HEK293 (cell line): ENCODE measurements at regions not wholly inside any gene's neighbourhood (a gene's known extent, or its start where the extent isn't known, plus 50 kb on each side); places are given as distances from the start of the nearest gene placed in this dataset.

ENCODE experiments used
- CTCF ChIA-PET: fragments of 350-600 bp; formaldehyde crosslinking; extraction: SDS; loops from one replicate; lab custom pipeline; 2021; ENCODE audit warnings: antibody characterized with exemption; lab: Yijun Ruan, JAX
- POLR2A ChIA-PET: fragments of 300-600 bp; formaldehyde crosslinking; extraction: SDS; loops from one replicate; lab custom pipeline; 2020; ENCODE audit warnings: antibody characterized with exemption, inconsistent platforms; lab: Yijun Ruan, JAX
- H3K27ac ChIP-seq: fragments of 200-500 bp; sonication (Bioruptor generic); 2 replicates; pipeline ENCODE4 v1.5.1; 2014; ENCODE audit warnings: low read depth, low read length, control low read depth, inconsistent platforms; ENCODE audit errors: extremely low read depth
- H3K36me3 ChIP-seq, 2 experiments: fragments of 200-500 bp in 1 of 2; sonication (Bioruptor generic) in 1 of 2; 1 replicate in 1 of 2; 2 replicates in 1 of 2; pipeline ENCODE4 v1.5.1; 2014 to 2017; ENCODE audit warnings: inconsistent platforms in 2 of 2, low read length in 2 of 2; ENCODE audit not compliant: control insufficient read depth in 2 of 2, insufficient read depth in 1 of 2
- H3K4me1 ChIP-seq: fragments of 200-500 bp; sonication (Bioruptor generic); 2 replicates; pipeline ENCODE4 v1.5.1; 2014; ENCODE audit warnings: mild to moderate bottlenecking, low read length, inconsistent platforms; ENCODE audit not compliant: control insufficient read depth, insufficient read depth
- H3K4me3 ChIP-seq: 2 replicates; pipeline ENCODE4 v1.5.1; 2011; ENCODE audit warnings: low read depth, mild to moderate bottlenecking, control low read depth, low read length, moderate library complexity
- H3K9me3 ChIP-seq: fragments of 200-500 bp; sonication (Bioruptor generic); 2 replicates; pipeline ENCODE4 v1.5.1; 2014; ENCODE audit warnings: low read depth, low read length, inconsistent platforms; ENCODE audit not compliant: control insufficient read depth, insufficient read depth
- BCL11A ChIP-seq: fragments of 450-650 bp; formaldehyde crosslinking; IDR thresholded peaks from 2 replicates; pipeline ENCODE4 v1.5.1; 2016; ENCODE audit warnings: low read depth, missing biosample characterization, missing genetic modification characterization
- GLIS1 ChIP-seq: fragments of 450-650 bp; formaldehyde crosslinking; IDR thresholded peaks from 2 replicates; pipeline ENCODE4 v1.5.1; 2016; ENCODE audit warnings: missing biosample characterization, missing genetic modification characterization
- SP7 ChIP-seq: fragments of 450-650 bp; formaldehyde crosslinking; IDR thresholded peaks from 2 replicates; pipeline ENCODE4 v1.5.1; 2016; ENCODE audit warnings: missing biosample characterization, missing genetic modification characterization
- ZIC2 ChIP-seq: fragments of 450-650 bp; formaldehyde crosslinking; IDR thresholded peaks from 2 replicates; pipeline ENCODE4 v1.5.1; 2016; ENCODE audit warnings: missing biosample characterization, missing genetic modification characterization
- ZNF146 ChIP-seq: fragments of 450-650 bp; formaldehyde crosslinking; IDR thresholded peaks from 2 replicates; pipeline ENCODE4 v1.5.1; 2016; ENCODE audit warnings: missing biosample characterization, missing genetic modification characterization
- ZNF2 ChIP-seq: fragments of 450-650 bp; formaldehyde crosslinking; IDR thresholded peaks from 2 replicates; pipeline ENCODE4 v1.5.1; 2016; ENCODE audit warnings: missing biosample characterization, missing genetic modification characterization
- ZNF335 ChIP-seq: fragments of 450-650 bp; formaldehyde crosslinking; conservative IDR thresholded peaks from 2 replicates; pipeline ENCODE4 v1.5.1; 2016; ENCODE audit warnings: missing biosample characterization, missing genetic modification characterization
- ZNF426 ChIP-seq: fragments of 450-650 bp; formaldehyde crosslinking; IDR thresholded peaks from 2 replicates; pipeline ENCODE4 v1.5.1; 2017; ENCODE audit warnings: missing biosample characterization, missing genetic modification characterization, mild to moderate bottlenecking, inconsistent platforms, moderate library complexity
- ZNF473 ChIP-seq: fragments of 450-650 bp; formaldehyde crosslinking; IDR thresholded peaks from 2 replicates; pipeline ENCODE4 v1.5.1; 2017; ENCODE audit warnings: missing biosample characterization, missing genetic modification characterization
- ZNF544 ChIP-seq: fragments of 450-650 bp; formaldehyde crosslinking; IDR thresholded peaks from 2 replicates; pipeline ENCODE4 v1.5.0; 2017; ENCODE audit warnings: missing biosample characterization, missing genetic modification characterization
- ZNF560 ChIP-seq: fragments of 450-650 bp; formaldehyde crosslinking; IDR thresholded peaks from 2 replicates; pipeline ENCODE4 v1.5.1; 2017; ENCODE audit warnings: missing biosample characterization, missing genetic modification characterization, borderline replicate concordance
- ZNF707 ChIP-seq: fragments of 450-650 bp; formaldehyde crosslinking; IDR thresholded peaks from 2 replicates; pipeline ENCODE4 v1.5.1; 2016; ENCODE audit warnings: missing biosample characterization, missing genetic modification characterization
- ZXDB ChIP-seq: fragments of 450-650 bp; formaldehyde crosslinking; IDR thresholded peaks from 2 replicates; pipeline ENCODE4 v1.5.1; 2016; ENCODE audit warnings: missing biosample characterization, missing genetic modification characterization
- TF ChIP-seq, protein P1 (sequence below): fragments of 450-650 bp; formaldehyde crosslinking; conservative IDR thresholded peaks from 2 replicates; pipeline ENCODE4 v1.5.1; 2016; ENCODE audit warnings: low read depth, missing biosample characterization, missing genetic modification characterization
- TF ChIP-seq, protein P2 (sequence below): fragments of 450-650 bp; formaldehyde crosslinking; IDR thresholded peaks from 2 replicates; pipeline ENCODE4 v1.5.1; 2017; ENCODE audit warnings: missing biosample characterization, missing genetic modification characterization
- TF ChIP-seq, protein P3 (sequence below): fragments of 450-650 bp; formaldehyde crosslinking; IDR thresholded peaks from 2 replicates; pipeline ENCODE4 v1.5.1; 2016; ENCODE audit warnings: missing biosample characterization, missing genetic modification characterization, low read depth
- TF ChIP-seq, protein P4 (sequence below): fragments of 450-650 bp; formaldehyde crosslinking; IDR thresholded peaks from 2 replicates; pipeline ENCODE4 v1.5.1; 2016; ENCODE audit warnings: missing biosample characterization, missing genetic modification characterization

DNA sequence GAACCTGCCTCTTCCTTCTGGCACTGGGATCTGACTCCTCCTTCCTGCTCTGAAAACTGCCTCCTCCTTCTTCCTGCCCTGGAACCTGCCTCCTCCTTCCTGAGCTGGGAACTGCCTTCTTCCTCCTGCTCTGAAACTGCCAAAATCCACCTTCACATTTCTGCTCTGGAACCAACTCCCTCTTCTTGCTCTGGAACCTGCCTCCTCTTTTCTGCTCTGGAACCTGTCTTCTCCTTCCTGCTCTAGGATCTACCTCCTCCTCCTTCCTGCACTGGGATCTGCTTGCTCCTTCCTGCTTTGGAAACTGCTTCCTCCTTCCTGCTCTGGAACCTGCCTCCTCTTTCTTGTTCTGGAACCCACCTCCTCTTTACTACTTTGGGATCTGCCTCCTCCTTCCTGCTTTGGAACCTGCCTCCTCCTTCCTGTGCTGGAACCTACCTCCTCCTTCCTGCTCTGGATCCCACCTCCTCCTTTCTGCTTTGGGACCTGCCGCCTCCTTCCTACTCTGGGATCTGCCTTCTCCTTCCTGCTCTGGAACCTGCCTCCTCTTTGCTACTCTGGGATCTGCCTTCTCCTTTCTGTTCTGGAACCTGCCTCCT is 315.5 kb downstream of the PRL start (continued):
- TF ChIP-seq, protein P1, sequence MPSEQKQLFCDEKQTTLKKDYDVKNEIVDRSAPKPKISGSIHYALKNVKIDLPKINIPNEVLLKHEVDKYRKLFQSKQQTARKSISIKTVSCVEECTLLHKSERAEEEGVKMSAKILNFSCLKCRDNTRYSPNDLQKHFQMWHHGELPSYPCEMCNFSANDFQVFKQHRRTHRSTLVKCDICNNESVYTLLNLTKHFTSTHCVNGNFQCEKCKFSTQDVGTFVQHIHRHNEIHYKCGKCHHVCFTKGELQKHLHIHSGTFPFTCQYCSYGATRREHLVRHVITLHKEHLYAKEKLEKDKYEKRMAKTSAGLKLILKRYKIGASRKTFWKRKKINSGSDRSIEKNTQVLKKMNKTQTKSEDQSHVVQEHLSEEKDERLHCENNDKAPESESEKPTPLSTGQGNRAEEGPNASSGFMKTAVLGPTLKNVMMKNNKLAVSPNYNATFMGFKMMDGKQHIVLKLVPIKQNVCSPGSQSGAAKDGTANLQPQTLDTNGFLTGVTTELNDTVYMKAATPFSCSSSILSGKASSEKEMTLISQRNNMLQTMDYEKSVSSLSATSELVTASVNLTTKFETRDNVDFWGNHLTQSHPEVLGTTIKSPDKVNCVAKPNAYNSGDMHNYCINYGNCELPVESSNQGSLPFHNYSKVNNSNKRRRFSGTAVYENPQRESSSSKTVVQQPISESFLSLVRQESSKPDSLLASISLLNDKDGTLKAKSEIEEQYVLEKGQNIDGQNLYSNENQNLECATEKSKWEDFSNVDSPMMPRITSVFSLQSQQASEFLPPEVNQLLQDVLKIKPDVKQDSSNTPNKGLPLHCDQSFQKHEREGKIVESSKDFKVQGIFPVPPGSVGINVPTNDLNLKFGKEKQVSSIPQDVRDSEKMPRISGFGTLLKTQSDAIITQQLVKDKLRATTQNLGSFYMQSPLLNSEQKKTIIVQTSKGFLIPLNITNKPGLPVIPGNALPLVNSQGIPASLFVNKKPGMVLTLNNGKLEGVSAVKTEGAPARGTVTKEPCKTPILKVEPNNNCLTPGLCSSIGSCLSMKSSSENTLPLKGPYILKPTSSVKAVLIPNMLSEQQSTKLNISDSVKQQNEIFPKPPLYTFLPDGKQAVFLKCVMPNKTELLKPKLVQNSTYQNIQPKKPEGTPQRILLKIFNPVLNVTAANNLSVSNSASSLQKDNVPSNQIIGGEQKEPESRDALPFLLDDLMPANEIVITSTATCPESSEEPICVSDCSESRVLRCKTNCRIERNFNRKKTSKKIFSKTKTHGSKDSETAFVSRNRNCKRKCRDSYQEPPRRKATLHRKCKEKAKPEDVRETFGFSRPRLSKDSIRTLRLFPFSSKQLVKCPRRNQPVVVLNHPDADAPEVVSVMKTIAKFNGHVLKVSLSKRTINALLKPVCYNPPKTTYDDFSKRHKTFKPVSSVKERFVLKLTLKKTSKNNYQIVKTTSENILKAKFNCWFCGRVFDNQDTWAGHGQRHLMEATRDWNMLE (tag by site-specific recombination): no peak
- no peak for TF ChIP-seq ZNF544 (tag by site-specific recombination)
- no peak for TF ChIP-seq ZNF146 (tag by site-specific recombination)
- TF ChIP-seq, protein P2, sequence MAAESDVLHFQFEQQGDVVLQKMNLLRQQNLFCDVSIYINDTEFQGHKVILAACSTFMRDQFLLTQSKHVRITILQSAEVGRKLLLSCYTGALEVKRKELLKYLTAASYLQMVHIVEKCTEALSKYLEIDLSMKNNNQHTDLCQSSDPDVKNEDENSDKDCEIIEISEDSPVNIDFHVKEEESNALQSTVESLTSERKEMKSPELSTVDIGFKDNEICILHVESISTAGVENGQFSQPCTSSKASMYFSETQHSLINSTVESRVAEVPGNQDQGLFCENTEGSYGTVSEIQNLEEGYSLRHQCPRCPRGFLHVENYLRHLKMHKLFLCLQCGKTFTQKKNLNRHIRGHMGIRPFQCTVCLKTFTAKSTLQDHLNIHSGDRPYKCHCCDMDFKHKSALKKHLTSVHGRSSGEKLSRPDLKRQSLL (tag by site-specific recombination): peak; percentile 49; the same call in 1 of the 2 replicates
- TF ChIP-seq BCL11A (tag by site-specific recombination): no peak
- no peak for TF ChIP-seq ZNF560 (tag by site-specific recombination)
- TF ChIP-seq, protein P3, sequence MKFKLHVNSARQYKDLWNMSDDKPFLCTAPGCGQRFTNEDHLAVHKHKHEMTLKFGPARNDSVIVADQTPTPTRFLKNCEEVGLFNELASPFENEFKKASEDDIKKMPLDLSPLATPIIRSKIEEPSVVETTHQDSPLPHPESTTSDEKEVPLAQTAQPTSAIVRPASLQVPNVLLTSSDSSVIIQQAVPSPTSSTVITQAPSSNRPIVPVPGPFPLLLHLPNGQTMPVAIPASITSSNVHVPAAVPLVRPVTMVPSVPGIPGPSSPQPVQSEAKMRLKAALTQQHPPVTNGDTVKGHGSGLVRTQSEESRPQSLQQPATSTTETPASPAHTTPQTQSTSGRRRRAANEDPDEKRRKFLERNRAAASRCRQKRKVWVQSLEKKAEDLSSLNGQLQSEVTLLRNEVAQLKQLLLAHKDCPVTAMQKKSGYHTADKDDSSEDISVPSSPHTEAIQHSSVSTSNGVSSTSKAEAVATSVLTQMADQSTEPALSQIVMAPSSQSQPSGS (tag by site-specific recombination): no peak
- no peak for TF ChIP-seq GLIS1 (tag by site-specific recombination)
- no peak for TF ChIP-seq ZIC2 (tag by site-specific recombination)

DNA sequence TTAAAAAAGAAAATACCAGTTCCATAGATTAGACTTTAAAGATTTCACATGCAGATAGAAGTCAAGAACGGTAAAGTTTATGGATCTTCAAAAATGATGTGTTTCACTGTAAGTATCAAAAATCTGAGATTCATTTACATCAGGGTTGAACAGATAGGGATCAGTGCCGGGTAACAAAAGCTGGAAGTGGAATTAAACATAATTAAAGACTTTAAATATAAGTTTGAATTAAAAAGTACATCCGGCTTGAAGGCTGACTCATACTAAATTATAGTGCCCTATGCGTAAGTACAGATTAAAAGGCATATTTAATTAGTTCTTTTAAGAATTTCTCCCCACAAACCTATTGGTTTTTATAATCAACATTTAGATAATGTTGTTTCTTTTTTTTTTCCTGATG is 312.7 kb downstream of the PRL start:
- H3K9me3 ChIP-seq: no peaks in the 10 kb centered on the region
- H3K36me3 ChIP-seq: no peaks in the 10 kb centered on the region
- no peak overlapping the region for H3K4me3 ChIP-seq
- peak; percentile 37; the same call in 1 of the 2 replicates for TF ChIP-seq SP7
- TF ChIP-seq ZNF2 (tag by site-specific recombination): no peak
- TF ChIP-seq ZNF473 (tag by site-specific recombination): no peak
- TF ChIP-seq, protein P4, sequence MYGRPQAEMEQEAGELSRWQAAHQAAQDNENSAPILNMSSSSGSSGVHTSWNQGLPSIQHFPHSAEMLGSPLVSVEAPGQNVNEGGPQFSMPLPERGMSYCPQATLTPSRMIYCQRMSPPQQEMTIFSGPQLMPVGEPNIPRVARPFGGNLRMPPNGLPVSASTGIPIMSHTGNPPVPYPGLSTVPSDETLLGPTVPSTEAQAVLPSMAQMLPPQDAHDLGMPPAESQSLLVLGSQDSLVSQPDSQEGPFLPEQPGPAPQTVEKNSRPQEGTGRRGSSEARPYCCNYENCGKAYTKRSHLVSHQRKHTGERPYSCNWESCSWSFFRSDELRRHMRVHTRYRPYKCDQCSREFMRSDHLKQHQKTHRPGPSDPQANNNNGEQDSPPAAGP (tag by site-specific recombination): no peak
- H3K27ac ChIP-seq: no peak overlapping the region
- H3K4me1 ChIP-seq: peaks cover 3% of the 10 kb centered on the region; the same call in 1 of the 2 replicates
- POLR2A ChIA-PET: no interaction called here
- CTCF ChIA-PET: no interaction called here

DNA sequence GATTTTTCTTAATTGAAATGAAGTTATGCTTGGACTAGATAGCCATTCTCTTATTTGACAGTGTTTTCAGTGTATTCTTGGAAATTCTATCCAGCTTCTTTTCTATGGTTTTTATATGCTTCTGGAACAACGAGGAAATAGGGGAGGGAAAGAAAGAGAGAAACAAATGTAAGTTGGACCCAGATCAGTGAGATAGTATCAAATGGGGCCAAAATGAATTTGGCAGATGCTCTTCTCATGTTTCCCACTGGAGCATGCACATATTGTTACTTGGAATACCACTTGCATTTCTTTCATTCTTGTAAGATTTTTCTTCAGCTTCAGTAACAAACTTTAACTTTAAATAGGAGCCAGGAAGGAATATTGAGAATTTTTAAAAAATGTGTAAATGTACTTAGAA is 312.3 kb downstream of the PRL start:
- H3K36me3 ChIP-seq: no peaks in the 10 kb centered on the region
- TF ChIP-seq ZNF707 (no peak), ZNF426 (tag by site-specific recombination) (no peak), ZNF335 (tag by site-specific recombination) (no peak), ZXDB (tag by site-specific recombination) (no peak), ZNF146 (tag by site-specific recombination) (no peak)
- POLR2A ChIA-PET: no interaction called here
- H3K4me1 ChIP-seq: peaks cover 3% of the 10 kb centered on the region; the same call in 1 of the 2 replicates
- H3K4me3 ChIP-seq: no peak overlapping the region
- no peaks in the 10 kb centered on the region for H3K9me3 ChIP-seq
- CTCF ChIA-PET: interaction anchor here (0.9 kb wide), 1 partner anchor 11 kb away, joined by 4 read pairs; no protein-coding TSS in a partner anchor
- no peak overlapping the region for H3K27ac ChIP-seq
